NCI-H1092 treated with DMSO at 0.1 percent for 48 hours (cell line): ENCODE measurements at regions not wholly inside any gene's neighbourhood (a gene's known extent, or its start where the extent isn't known, plus 50 kb on each side); places are given as distances from the start of the nearest gene placed in this dataset.

Experiments used
- DNase-seq: peaks from one replicate; lab custom pipeline; 2025; lab: John Stamatoyannopoulos, UW

DNA sequence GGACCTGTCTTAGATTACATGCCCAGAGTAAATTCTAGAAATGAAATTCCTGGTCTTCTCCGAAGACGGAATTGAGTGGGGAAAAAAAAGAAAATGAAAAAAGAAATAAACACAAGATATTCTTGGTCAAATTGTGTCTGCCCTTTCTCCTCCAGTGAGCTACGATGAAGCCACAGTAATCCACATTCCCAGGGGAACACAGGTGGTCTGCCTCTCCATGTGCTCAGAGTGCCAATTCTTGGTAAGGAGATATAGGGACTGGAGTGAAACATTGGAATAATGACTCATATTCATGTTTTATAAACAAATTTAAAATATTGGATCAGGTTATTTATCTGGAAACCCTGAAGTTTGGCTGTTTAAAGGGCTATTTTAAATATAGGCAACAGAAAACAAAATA lies 54.2 kb upstream of the MGST2 start:
- peak; percentile 49 for DNase-seq

DNA sequence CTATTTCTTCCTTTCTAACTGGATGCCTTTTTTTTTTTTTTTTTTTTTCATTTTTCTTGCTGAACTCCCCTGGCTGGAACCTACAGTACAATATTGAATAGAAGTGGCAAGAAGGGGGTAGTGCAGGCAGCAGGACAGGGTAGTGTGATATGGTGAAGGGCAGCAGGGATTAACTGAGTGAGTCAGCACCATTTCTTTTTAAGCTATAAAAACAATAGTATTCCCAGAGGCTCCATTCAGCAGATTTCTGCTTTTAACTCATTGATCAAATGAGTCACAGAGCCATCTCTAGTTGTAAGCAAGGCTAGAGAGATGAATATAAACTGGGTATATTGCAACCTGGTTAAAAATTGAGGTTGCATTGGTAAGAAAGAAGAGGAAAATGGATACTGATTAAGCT lies 53.6 kb upstream of the SETD7 start:
- DNase-seq, result no peak

DNA sequence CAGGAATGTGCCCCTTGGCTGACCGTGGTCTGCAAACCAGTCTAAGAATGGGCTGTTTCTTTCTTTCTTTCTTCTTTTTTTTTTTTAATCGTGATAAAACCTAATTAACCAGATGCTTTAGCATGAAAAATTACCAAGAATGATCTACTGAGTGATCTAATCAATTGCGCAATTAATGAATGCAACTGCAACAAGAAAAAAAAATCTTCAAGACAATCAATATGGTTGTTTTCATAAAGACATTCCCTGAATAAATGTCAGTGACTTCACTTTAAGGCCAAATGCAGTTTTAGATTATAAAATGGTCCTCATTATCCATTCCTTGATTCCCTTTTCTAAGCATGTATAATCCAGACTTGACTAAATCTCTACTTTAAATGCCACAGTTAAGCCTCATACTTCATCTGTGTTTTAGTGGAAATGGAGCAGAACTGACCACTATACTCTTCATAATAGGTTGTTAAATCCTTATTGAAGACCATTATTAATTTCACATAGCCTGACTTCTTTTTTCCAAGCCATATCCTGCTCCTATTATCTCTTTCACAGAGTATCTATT lies 51.6 kb upstream of the SETD7 start:
- DNase-seq, result no peak

DNA sequence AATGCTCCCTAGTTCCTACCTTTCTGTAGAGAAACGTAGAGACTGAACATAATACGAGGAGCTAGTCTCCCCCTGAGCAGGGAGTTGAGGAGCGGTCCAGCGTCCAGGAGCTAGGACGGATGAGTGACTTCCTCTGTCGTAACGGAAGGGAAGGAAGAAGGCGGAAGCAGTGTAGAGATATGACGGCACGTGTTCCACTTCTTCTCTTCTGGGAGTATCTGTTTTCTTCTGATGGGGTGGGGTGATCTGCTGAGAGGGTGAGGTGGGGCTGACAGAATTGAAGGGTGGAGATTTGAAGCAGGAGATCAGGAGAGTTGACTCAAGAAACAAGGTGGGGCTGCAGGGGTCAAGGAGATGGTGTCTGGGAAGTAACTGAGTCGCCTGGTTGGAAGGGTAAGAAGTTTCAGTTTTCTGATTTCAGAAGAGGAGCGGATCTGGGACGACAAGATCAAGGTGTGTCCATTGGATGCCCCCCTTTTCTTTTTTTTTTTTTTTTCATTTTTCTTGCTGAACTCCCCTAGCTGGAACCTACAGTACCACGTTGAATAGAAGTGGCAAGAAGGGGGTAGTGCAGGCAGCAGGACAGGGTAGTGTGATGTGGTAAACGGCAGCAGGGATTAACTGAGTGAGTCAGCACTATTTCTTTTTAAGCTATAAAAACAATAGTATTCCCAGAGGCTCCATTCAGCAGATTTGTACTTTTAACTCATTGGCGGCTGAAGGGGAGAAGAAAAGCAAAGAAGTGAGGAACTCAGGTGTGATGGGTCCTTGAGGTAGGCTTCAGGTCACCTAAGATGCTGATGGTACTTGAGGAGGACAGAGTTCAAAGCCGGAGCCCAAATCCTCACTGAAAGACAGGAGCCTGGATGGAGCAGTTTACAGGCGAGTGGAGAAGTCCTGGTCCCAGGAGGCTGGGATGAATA lies 50.8 kb upstream of the SETD7 start:
- DNase-seq, result no peak

DNA sequence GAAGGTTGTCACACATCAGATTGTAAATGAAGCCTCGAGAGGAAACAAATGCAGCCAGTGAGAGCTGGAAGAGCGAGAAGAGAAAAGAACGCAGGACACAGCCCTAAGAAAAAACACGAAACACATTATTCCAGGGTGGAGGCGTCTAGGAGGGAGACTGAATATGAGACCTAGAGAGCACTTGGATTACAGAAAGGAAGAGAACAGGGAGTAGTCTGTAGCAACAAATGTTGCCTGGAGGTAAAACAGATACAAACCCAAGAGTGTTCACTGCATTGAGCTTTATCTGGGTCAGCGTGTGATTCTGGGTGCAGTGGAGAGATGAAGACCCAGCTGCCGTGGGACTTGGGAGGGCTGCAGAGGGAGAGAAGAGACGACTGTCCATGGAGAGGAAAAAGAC lies 50.1 kb upstream of the SETD7 start:
- no peak for DNase-seq
